Naive B cell (primary cell): ENCODE measurements at regions not wholly inside any gene's neighbourhood (a gene's known extent, or its start where the extent isn't known, plus 50 kb on each side); places are given as distances from the start of the nearest gene placed in this dataset.
A peak's percentile ranks its signal among the peaks of the same experiment; 100 is the strongest.

ENCODE experiments used
- ATAC-seq, 2 donors: fragments of 150-1000 bp; cut with Tn5 transposase; 2 replicates each; pipeline ENCODE4 v1.10.0; 2021; ENCODE audit warnings: low read depth in 2 of 2, mild to moderate bottlenecking in 2 of 2, moderate library complexity in 2 of 2
- DNase-seq: peaks from one replicate; pipeline ENCODE4 v3.0.0; 2022
- H3K27ac Mint-ChIP-seq, 6 donors: one replicate each; pipeline ENCODE4 v1.8.0; 2020 to 2022; ENCODE audit warnings: mild to moderate bottlenecking in 6 of 6, mixed read lengths in 6 of 6, moderate library complexity in 5 of 6, inconsistent platforms in 2 of 6
- H3K27me3 Mint-ChIP-seq, 3 donors: one replicate each; pipeline ENCODE4 v1.8.0; 2021 to 2022; ENCODE audit warnings: mixed read lengths in 3 of 3, mild to moderate bottlenecking in 1 of 3
- H3K36me3 Mint-ChIP-seq, 2 donors: one replicate each; pipeline ENCODE4 v1.8.0; 2020 to 2022; ENCODE audit warnings: mixed read lengths in 2 of 2, inconsistent platforms in 1 of 2, mild to moderate bottlenecking in 1 of 2
- H3K4me1 Mint-ChIP-seq, 3 donors: one replicate each; pipeline ENCODE4 v1.8.0; 2020 to 2022; ENCODE audit warnings: mixed read lengths in 3 of 3, inconsistent platforms in 1 of 3, mild to moderate bottlenecking in 1 of 3, moderate library complexity in 1 of 3
- H3K4me3 Mint-ChIP-seq, 8 donors: one replicate each; pipeline ENCODE4 v1.8.0; 2020 to 2022; ENCODE audit warnings: mild to moderate bottlenecking in 8 of 8, mixed read lengths in 8 of 8, moderate library complexity in 8 of 8, inconsistent platforms in 2 of 8
- H3K9me3 Mint-ChIP-seq, 7 donors: one replicate each; pipeline ENCODE4 v1.8.0; 2020 to 2022; ENCODE audit warnings: mixed read lengths in 7 of 7, mild to moderate bottlenecking in 5 of 7, inconsistent platforms in 2 of 7, moderate library complexity in 1 of 7

GRCh38 chr1:30046751-30047150, 676.6 kb downstream of the MATN1 start:
- H3K27me3 Mint-ChIP-seq, result peaks cover 10 to 25% (median 17%) of the 10 kb centered on the region in 3 donors
- peaks cover 0 to 12% (median 5%) of the 10 kb centered on the region in 7 donors for H3K9me3 Mint-ChIP-seq
- no peaks in the 10 kb centered on the region for H3K36me3 Mint-ChIP-seq
- H3K27ac Mint-ChIP-seq, result no peak overlapping the region
- no peak for DNase-seq
- ATAC-seq, result no peak
- H3K4me3 Mint-ChIP-seq, result no peak overlapping the region
- H3K4me1 Mint-ChIP-seq, result peaks cover 0 to 5% (median 0%) of the 10 kb centered on the region in 3 donors

DNA sequence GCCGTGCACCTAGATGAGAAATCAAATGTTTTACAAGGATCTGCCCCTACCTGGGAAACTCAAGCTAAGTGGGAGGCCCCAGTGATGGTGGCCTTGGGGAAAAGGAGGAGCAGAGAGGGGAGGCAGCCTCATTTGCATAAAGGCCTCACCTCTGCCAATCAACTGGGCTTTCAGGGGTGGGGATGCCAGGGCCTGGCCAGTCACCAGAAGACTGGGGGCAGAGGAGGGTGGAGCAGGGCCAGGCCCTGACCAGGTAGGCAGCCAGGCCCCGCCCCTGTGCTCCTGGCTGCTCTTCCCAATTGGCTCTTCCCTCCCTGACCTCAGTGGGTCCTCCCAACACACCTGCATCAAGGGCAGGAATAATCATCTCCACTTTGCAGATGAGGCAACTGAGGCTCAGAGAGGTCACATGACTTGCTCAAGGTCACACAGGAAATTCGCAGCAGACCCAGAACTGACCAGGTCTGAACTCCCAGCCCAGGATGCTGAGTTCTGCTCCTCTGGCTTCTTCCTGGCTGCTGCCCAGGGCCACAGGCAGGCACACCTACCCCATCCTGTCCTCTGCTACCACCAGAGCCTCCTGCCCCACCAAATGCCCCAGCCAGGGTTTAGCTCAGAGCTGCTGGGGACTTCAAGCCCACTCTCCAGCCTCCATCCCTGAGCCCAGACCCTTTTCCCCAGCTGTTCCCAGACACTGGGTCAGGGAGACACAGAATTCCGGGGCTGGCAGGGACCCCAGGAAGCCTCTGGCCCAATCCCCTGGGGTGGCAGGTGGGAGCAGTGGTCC, 677.9 kb downstream of the MATN1 start:
- Mint-ChIP-seq H3K9me3 (peaks cover 0 to 13% (median 8%) of the 10 kb centered on the region in 7 donors), H3K27ac (no peak overlapping the region), H3K27me3 (peaks cover 3 to 19% (median 8%) of the 10 kb centered on the region in 3 donors), H3K4me1 (peaks cover 0 to 5% (median 0%) of the 10 kb centered on the region in 3 donors), H3K36me3 (no peaks in the 10 kb centered on the region), H3K4me3 (no peak overlapping the region)
- DNase-seq (no peak), ATAC-seq (no peak)

DNA sequence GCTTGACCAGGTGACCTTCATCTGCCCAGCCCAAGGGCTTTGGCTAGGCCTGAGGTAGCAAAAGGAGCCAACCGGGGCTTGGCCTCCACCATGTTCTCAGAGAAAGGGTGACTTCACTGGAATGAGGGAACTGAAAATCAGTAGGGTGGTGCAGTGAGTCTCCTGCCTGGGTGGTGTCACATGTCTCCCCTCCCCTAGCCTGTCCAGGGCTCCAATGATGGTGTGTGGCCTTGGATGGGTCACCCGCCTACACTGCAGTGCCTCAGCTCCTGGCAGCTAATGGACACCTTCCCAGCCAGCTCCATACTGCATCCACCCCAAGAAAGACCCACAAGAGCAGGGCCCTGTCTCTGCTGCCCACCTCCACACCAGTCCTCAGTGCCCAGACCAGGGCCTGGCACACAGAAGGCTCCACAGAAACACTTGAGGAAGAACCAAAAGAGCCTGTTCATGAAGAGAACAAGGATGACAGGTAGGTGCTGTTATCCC, 678.7 kb downstream of the MATN1 start:
- DNase-seq (no peak), ATAC-seq (no peak)
- Mint-ChIP-seq H3K4me1 (peaks cover 0 to 5% (median 0%) of the 10 kb centered on the region in 3 donors), H3K27me3 (peaks cover 0 to 16% (median 8%) of the 10 kb centered on the region in 3 donors), H3K36me3 (no peaks in the 10 kb centered on the region), H3K4me3 (no peak overlapping the region), H3K9me3 (peaks cover 0 to 14% (median 8%) of the 10 kb centered on the region in 7 donors), H3K27ac (no peak overlapping the region)

DNA sequence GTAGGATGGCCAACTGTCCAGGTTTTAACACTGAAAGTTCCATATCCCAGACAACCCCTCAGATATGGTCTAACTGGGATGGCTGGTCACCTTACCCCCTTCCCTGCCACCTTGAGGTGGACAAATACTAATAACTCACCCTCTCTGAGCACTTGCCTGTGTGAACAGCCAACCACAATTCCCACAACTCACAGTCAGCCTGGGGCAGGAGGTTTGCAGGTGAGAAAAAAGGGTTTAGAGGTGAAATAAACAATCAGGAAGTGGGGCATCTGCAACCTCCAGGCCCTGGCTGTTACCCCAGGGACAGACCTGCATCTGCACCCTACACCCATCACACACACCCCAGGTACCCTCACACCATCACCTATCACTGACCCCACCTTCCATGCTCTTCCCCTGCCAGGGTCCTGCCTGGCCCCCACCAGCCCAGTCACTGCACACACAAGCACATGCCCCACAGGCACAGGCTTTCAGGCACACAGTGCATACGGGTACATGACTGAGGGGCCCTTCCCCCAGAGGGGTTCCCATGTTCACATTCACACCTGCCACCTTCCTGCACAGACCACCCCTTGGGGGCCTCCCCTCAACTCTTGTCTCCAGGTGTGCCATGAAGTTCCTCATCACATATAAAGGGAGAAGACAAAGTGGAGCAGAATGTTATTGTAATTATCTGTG, 679.5 kb downstream of the MATN1 start:
- Mint-ChIP-seq H3K36me3 (no peaks in the 10 kb centered on the region), H3K4me1 (peaks cover 0 to 5% (median 0%) of the 10 kb centered on the region in 3 donors), H3K9me3 (peaks cover 0 to 14% (median 8%) of the 10 kb centered on the region in 7 donors), H3K27me3 (peaks cover 0 to 20% (median 9%) of the 10 kb centered on the region in 3 donors), H3K27ac (no peak overlapping the region), H3K4me3 (no peak overlapping the region)
- no peak for DNase-seq
- ATAC-seq, result no peak

DNA sequence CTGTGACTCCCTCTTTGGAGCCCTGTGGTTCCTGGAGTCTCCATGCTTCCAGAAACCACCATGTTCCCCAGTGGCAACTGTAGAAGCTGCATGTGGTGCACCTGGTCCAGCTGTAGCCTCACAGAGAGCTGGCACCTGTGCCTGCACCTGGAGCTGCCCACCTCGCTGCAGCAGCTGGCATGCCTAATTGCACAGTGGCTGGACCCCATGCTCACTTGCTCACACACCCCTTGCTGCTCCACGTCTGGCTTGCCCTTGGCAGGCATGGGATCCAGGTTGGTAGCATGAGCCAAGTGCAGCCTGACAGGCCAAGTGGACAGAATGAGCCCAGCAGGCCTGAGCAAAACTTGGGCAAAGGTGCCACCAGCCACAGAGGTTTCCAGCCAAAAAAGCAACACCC, 680.1 kb downstream of the MATN1 start:
- no peak for DNase-seq
- ATAC-seq, result no peak
- H3K27me3 Mint-ChIP-seq, result peaks cover 0 to 15% (median 14%) of the 10 kb centered on the region in 3 donors
- no peak overlapping the region for H3K27ac Mint-ChIP-seq
- no peak overlapping the region for H3K4me3 Mint-ChIP-seq
- H3K36me3 Mint-ChIP-seq, result no peaks in the 10 kb centered on the region
- H3K9me3 Mint-ChIP-seq, result peaks cover 0 to 14% (median 8%) of the 10 kb centered on the region in 7 donors
- H3K4me1 Mint-ChIP-seq, result peaks cover 0 to 5% (median 0%) of the 10 kb centered on the region in 3 donors

- ATAC-seq (no peak), DNase-seq (no peak)
- peaks cover 0 to 14% (median 8%) of the 10 kb centered on the region in 7 donors for H3K9me3 Mint-ChIP-seq
- no peaks in the 10 kb centered on the region for H3K36me3 Mint-ChIP-seq
- H3K4me3 Mint-ChIP-seq, result no peak overlapping the region
- no peak overlapping the region for H3K27ac Mint-ChIP-seq
- peaks cover 0 to 5% (median 0%) of the 10 kb centered on the region in 3 donors for H3K4me1 Mint-ChIP-seq
- H3K27me3 Mint-ChIP-seq, result peaks cover 0 to 18% (median 13%) of the 10 kb centered on the region in 3 donors
Observed at GRCh38 chr1:30042438-30043147, 680.8 kb downstream of the MATN1 start.

GRCh38 chr1:30041741-30042437, 681.5 kb downstream of the MATN1 start:
- ATAC-seq (no peak), DNase-seq (no peak)
- peaks cover 0 to 23% (median 13%) of the 10 kb centered on the region in 3 donors for H3K27me3 Mint-ChIP-seq
- H3K9me3 Mint-ChIP-seq, result peaks cover 0 to 14% (median 8%) of the 10 kb centered on the region in 7 donors
- H3K27ac Mint-ChIP-seq, result no peak overlapping the region
- H3K4me1 Mint-ChIP-seq, result peaks cover 0 to 5% (median 0%) of the 10 kb centered on the region in 3 donors
- H3K36me3 Mint-ChIP-seq, result no peaks in the 10 kb centered on the region
- no peak overlapping the region for H3K4me3 Mint-ChIP-seq

DNA sequence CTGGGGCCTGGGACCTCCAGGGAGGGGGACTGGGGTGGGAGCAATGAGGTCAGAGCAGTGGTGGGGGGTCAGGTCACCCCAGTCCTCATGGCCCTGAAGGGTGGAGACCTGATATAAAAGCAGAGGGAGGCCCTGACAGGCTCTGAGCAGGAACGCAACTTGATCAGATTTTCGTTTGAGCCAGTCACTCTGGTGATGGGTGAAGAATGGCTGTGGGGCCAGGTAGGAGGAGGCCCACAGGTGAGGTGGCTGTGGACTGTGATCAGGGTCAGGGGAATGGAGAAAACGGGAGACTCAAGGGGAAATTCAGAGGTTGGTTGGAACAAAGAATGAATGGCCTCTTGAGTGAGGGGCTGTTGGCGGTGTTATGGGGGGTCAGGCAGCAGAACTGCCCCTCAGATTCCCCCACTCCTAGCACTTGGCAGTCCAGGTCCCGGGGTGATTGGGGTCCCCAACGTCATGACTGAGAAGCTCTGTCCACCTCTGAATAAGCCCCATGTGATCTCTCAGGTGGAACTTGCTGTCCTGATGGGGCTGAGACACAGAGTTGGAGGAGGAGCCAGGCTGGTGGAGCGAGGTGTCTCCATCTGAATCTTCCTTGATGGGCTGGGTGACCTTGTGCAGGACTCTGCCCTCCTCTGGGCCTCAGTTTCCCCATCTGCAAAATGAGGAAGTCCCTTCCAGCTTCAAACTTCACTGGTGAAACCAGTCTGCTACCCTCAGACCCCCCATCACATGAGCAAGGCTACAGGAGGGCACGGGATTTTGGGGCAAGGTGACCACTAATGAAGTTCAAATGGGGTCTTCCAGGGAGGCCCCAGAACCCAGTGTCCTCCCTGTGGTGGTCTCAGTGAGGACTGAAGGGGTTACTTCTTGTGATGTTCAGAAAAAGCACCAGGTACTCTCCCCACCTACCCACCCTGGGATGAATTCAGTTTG, 683.0 kb downstream of the MATN1 start:
- no peak for ATAC-seq
- Mint-ChIP-seq H3K27me3 (peaks cover 3 to 23% (median 13%) of the 10 kb centered on the region in 3 donors), H3K4me3 (peak overlapping the region in 1 of 8 donors; percentile 60), H3K9me3 (peaks cover 0 to 14% (median 8%) of the 10 kb centered on the region in 7 donors), H3K27ac (peak overlapping the region in 1 of 6 donors; percentile 9), H3K4me1 (peaks cover 0 to 5% (median 0%) of the 10 kb centered on the region in 3 donors), H3K36me3 (no peaks in the 10 kb centered on the region)
- no peak for DNase-seq

DNA sequence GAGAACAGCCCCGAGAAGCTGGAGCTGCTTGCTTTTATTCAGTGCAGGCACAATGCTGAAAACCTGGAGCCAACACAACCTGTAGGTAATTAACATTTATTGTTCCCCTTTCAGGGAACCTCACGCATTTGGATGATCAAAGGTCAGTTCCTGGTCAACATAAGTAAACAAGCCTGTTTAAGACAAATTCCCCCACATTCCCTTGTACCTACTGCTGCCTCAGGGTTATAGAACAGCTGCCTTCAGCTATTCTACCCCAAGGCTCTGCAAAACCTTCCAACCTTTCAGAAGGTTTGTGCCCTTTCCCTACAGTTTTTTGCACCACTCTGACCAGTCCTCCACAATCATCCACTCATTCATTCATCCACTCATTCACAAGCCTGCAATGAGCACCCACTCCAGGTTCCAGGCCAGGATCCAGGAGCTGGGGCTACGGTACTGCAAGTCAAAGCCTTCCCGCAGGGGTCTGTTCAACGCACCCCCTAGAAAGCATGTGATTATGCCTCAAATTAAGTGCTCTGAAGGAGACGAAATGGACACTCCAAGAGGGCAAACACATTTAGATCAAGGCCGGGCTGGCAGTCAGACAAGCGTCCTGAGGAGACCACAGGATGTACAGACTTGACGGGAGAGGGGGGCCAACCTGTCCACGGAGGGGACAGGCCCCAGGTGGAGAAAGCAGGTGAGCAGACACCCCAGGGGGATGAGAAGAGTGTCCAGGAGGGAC, 683.9 kb downstream of the MATN1 start:
- peak overlapping the region in 1 of 6 donors; percentile 74 for H3K27ac Mint-ChIP-seq
- DNase-seq (no peak), ATAC-seq (no peak)
- peaks cover 4 to 16% (median 13%) of the 10 kb centered on the region in 3 donors for H3K27me3 Mint-ChIP-seq
- H3K4me1 Mint-ChIP-seq, result no peaks in the 10 kb centered on the region
- H3K36me3 Mint-ChIP-seq, result no peaks in the 10 kb centered on the region
- H3K9me3 Mint-ChIP-seq, result peaks cover 0 to 13% (median 8%) of the 10 kb centered on the region in 7 donors
- H3K4me3 Mint-ChIP-seq, result no peak overlapping the region

DNA sequence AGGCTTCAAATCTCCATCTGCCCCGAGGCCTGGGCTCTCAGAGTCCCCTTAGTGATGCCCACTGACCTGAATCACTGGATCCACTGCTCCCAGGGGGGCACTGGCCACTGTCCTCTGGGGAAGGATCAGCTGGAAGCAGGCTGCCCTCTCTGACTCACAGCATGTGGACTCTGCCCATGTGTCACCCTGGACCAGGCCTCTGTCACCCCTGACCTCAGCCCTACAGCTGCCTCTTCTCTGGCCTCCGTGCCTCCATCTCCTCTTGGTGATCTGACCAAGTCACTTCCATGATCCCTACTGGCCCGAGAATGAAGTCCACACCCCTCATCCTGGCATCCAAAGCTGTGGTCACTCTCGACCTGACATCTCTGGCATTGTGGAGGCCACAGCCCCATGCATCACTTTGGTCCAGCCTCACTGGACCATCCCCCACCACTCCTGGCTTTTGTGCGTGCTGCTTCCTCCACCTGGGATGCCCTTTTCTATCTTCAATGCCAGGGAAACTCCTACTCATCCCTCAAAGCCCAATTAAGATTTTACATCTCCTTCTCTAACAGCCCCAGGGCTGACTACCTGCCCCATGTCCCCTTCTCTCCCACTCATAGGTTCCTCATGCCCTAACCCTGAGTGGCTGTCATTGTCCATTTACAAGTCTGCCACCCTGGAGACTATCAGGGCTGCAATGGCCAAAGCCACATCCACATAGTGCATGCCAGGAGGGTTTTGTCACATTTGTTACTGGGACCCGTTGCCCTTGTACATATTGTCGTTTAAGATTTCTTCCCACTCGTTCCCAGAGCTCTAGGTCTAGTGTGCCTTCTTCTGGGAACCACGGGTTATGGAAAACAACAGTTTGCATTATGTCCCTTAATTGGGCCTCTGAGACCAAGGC, 685.0 kb downstream of the MATN1 start:
- no peak for DNase-seq
- no peak for ATAC-seq
- Mint-ChIP-seq H3K4me1 (no peaks in the 10 kb centered on the region), H3K27me3 (peaks cover 4 to 15% (median 9%) of the 10 kb centered on the region in 3 donors), H3K4me3 (no peak overlapping the region), H3K27ac (no peak overlapping the region), H3K9me3 (peaks cover 0 to 9% (median 2%) of the 10 kb centered on the region in 7 donors), H3K36me3 (no peaks in the 10 kb centered on the region)
